Activated B cell treated with CpG ODN at 0.5 μM for 24 hours (primary cell): ENCODE measurements at regions not wholly inside any gene's neighbourhood (a gene's known extent, or its start where the extent isn't known, plus 50 kb on each side); places are given as distances from the start of the nearest gene placed in this dataset.

Experiments used
- ATAC-seq: fragments of 200-7000 bp; cut with Tn5 transposase; one replicate; pipeline ENCODE4 v1.10.0; 2021; ENCODE audit warnings: low read depth, mild to moderate bottlenecking, moderate library complexity
- CTCF ChIA-PET: fragments of 350-600 bp; sonication (Branson Sonifier 250); formaldehyde crosslinking; loops from one replicate; lab custom pipeline; 2021; ENCODE audit warnings: antibody characterized with exemption; lab: Charles Lee
- POLR2A ChIA-PET: fragments of 350-600 bp; sonication (Branson Sonifier 250); formaldehyde crosslinking; loops from one replicate; lab custom pipeline; 2021; ENCODE audit warnings: antibody characterized with exemption; lab: Charles Lee
- DNase-seq: peaks from one replicate; pipeline ENCODE4 v3.0.0; 2022
- H3K27ac Mint-ChIP-seq: one replicate; pipeline ENCODE4 v1.8.0; 2020; ENCODE audit warnings: mixed read lengths
- H3K27me3 Mint-ChIP-seq: one replicate; pipeline ENCODE4 v1.8.0; 2021; ENCODE audit warnings: mixed read lengths
- H3K36me3 Mint-ChIP-seq: one replicate; pipeline ENCODE4 v1.8.0; 2021; ENCODE audit warnings: low read depth, mixed read lengths
- H3K4me1 Mint-ChIP-seq: one replicate; pipeline ENCODE4 v1.8.0; 2021; ENCODE audit warnings: mixed read lengths
- H3K4me3 Mint-ChIP-seq: one replicate; pipeline ENCODE4 v1.8.0; 2020; ENCODE audit warnings: mild to moderate bottlenecking, mixed read lengths
- H3K9me3 Mint-ChIP-seq: one replicate; pipeline ENCODE4 v1.8.0; 2020; ENCODE audit warnings: mixed read lengths
- CTCF ChIP-seq: fragments of 200-600 bp; IDR thresholded peaks from one replicate; pipeline ENCODE4 v1.8.0; 2022; ENCODE audit warnings: antibody characterized with exemption, mild to moderate bottlenecking
- intact Hi-C: fragments of 100-400 bp; cut with micrococcal nuclease; formaldehyde crosslinking; loops from one replicate; pipeline ENCODE4 v1.15.1; 2024

GRCh38 chr12:77407931-77408330 is 342.6 kb upstream of the E2F7 start:
- DNase-seq (no peak), ATAC-seq (no peak)
- CTCF ChIA-PET: no interaction called here
- Mint-ChIP-seq H3K9me3 (no peaks in the 10 kb centered on the region), H3K4me1 (no peaks in the 10 kb centered on the region), H3K4me3 (no peak overlapping the region), H3K27me3 (no peaks in the 10 kb centered on the region), H3K36me3 (no peaks in the 10 kb centered on the region), H3K27ac (no peak overlapping the region)
- no peak for TF ChIP-seq CTCF
- intact Hi-C loops: no loop called here
- POLR2A ChIA-PET: no interaction called here

- no peaks in the 10 kb centered on the region for H3K9me3 Mint-ChIP-seq
- no peak for ATAC-seq
- ChIA-PET CTCF (no interaction called here), POLR2A (no interaction called here)
- H3K27me3 Mint-ChIP-seq: no peaks in the 10 kb centered on the region
- H3K36me3 Mint-ChIP-seq: no peaks in the 10 kb centered on the region
- DNase-seq: no peak
- H3K4me3 Mint-ChIP-seq: no peak overlapping the region
- intact Hi-C loops: no loop called here
- H3K4me1 Mint-ChIP-seq: no peaks in the 10 kb centered on the region
- no peak for TF ChIP-seq CTCF
- no peak overlapping the region for H3K27ac Mint-ChIP-seq
These were observed 341.0 kb upstream of the E2F7 start for GRCh38 chr12:77406219-77406905.

- H3K27ac Mint-ChIP-seq: no peak overlapping the region
- H3K9me3 Mint-ChIP-seq: no peaks in the 10 kb centered on the region
- ChIA-PET POLR2A (no interaction called here), CTCF (no interaction called here)
- no peaks in the 10 kb centered on the region for H3K36me3 Mint-ChIP-seq
- no peak for DNase-seq
- H3K4me3 Mint-ChIP-seq: no peak overlapping the region
- intact Hi-C loops: no loop called here
- H3K27me3 Mint-ChIP-seq: no peaks in the 10 kb centered on the region
- no peak for ATAC-seq
- H3K4me1 Mint-ChIP-seq: no peaks in the 10 kb centered on the region
- no peak for TF ChIP-seq CTCF
These were observed 337.3 kb upstream of the E2F7 start for GRCh38 chr12:77402716-77403115.

GRCh38 chr12:77401770-77402081 is 336.4 kb upstream of the E2F7 start:
- Mint-ChIP-seq H3K4me3 (no peak overlapping the region), H3K4me1 (no peaks in the 10 kb centered on the region), H3K36me3 (no peaks in the 10 kb centered on the region), H3K27ac (no peak overlapping the region), H3K9me3 (no peaks in the 10 kb centered on the region), H3K27me3 (no peaks in the 10 kb centered on the region)
- DNase-seq (no peak), ATAC-seq (no peak)
- ChIA-PET CTCF (no interaction called here), POLR2A (no interaction called here)
- intact Hi-C loops: no loop called here
- TF ChIP-seq CTCF: no peak

GRCh38 chr12:77401064-77401769 is 335.8 kb upstream of the E2F7 start:
- no peak overlapping the region for H3K27ac Mint-ChIP-seq
- intact Hi-C loops: no loop called here
- ATAC-seq (no peak), DNase-seq (no peak)
- no peaks in the 10 kb centered on the region for H3K27me3 Mint-ChIP-seq
- H3K36me3 Mint-ChIP-seq: no peaks in the 10 kb centered on the region
- no peak overlapping the region for H3K4me3 Mint-ChIP-seq
- no peak for TF ChIP-seq CTCF
- no peaks in the 10 kb centered on the region for H3K4me1 Mint-ChIP-seq
- ChIA-PET POLR2A (no interaction called here), CTCF (no interaction called here)
- H3K9me3 Mint-ChIP-seq: no peaks in the 10 kb centered on the region
